OCI-LY3 (cell line): ENCODE measurements at regions not wholly inside any gene's neighbourhood (a gene's known extent, or its start where the extent isn't known, plus 50 kb on each side); places are given as distances from the start of the nearest gene placed in this dataset.
A peak's percentile ranks its signal among the peaks of the same experiment; 100 is the strongest.

Experiments used
- H2AFZ ChIP-seq: fragments of 200-600, 300-600 bp; shearing (Covaris generic); 2 replicates; pipeline ENCODE4 v1.6.0; 2014; ENCODE audit warnings: antibody characterized with exemption, low read depth, low read length
- H3K27ac ChIP-seq: fragments of 200-600, 300-600 bp; sonication (generic); 2 replicates; pipeline ENCODE4 v1.5.1; 2014; ENCODE audit warnings: mild to moderate bottlenecking, low read length, moderate library complexity, mixed read lengths
- H3K27me3 ChIP-seq: fragments of 200-600, 300-600 bp; sonication (generic); 2 replicates; pipeline ENCODE4 v1.6.1; 2014; ENCODE audit warnings: low read depth, low read length, mixed read lengths
- H3K36me3 ChIP-seq: fragments of 200-600, 300-600 bp; sonication (generic); replicated peaks from 2 replicates; pipeline ENCODE3; 2014; ENCODE audit warnings: low read depth, low read length, mixed read lengths
- H3K4me1 ChIP-seq: fragments of 300-600, 200-600 bp; sonication (generic); 2 replicates; pipeline ENCODE4 v1.6.1; 2014; ENCODE audit warnings: low read length, mixed read lengths
- H3K4me2 ChIP-seq: fragments of 200-600, 300-600 bp; sonication (generic); 2 replicates; pipeline ENCODE4 v1.6.1; 2014; ENCODE audit warnings: low read length, mixed read lengths
- H3K4me3 ChIP-seq: fragments of 300-600, 200-600 bp; sonication (generic); 2 replicates; pipeline ENCODE4 v1.5.1; 2014; ENCODE audit warnings: antibody characterized with exemption, mild to moderate bottlenecking, low read length, moderate library complexity
- H3K79me2 ChIP-seq: fragments of 300-600, 200-600 bp; shearing (Covaris generic); 2 replicates; pipeline ENCODE4 v1.6.1; 2014; ENCODE audit warnings: mild to moderate bottlenecking, low read length, mixed read lengths
- H3K9ac ChIP-seq: fragments of 300-600, 200-600 bp; shearing (Covaris generic); 2 replicates; pipeline ENCODE4 v1.6.0; 2014; ENCODE audit warnings: mild to moderate bottlenecking, low read length, moderate library complexity
- H3K9me3 ChIP-seq: fragments of 200-600, 300-600 bp; shearing (Covaris generic); 2 replicates; pipeline ENCODE4 v1.6.1; 2014; ENCODE audit warnings: low read length, mixed read lengths; ENCODE audit not compliant: insufficient read depth
- H4K20me1 ChIP-seq: fragments of 200-600, 300-600 bp; sonication (generic); 2 replicates; pipeline ENCODE4 v1.6.1; 2016; ENCODE audit warnings: low read length, mixed read lengths; ENCODE audit not compliant: insufficient read depth
- EZH2phosphoT487 ChIP-seq: fragments of 200-600 bp; shearing (Covaris generic); IDR thresholded peaks from 2 replicates; pipeline ENCODE4 v1.6.1; 2018; ENCODE audit warnings: antibody characterized with exemption, mixed run types, low read depth
- TF ChIP-seq, protein P1 (sequence below): fragments of 200-600, 300-600 bp; sonication (generic); IDR thresholded peaks from 2 replicates; pipeline ENCODE4 v1.5.1; 2014; ENCODE audit warnings: antibody characterized with exemption, low read length, low read depth

DNA sequence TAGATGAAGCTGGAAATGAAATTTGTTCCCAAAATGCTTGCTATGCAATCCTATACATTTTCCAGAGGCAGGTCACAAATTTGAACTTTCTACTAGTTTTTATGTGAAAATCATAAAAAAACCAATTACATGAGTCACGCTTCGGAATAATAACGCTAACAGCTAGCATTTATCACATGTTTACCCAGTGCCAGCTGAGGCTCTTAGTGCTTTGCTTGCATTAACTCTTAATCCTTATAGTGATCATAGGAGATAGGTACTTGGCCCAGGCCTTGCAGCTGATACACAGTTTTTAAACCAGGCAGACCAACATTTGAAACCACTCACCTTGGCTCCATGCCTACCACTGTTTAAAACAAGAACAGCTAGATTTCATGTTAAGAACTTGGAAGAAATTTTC is 131.8 kb upstream of the RAG2 start:
- Histone ChIP-seq H3K4me1 (peaks cover 8% of the 10 kb centered on the region), H3K27ac (no peak overlapping the region), H2AFZ (no peak overlapping the region), H3K36me3 (no peaks in the 10 kb centered on the region), H3K4me2 (no peak overlapping the region), H3K4me3 (no peak overlapping the region), H3K9ac (no peak overlapping the region), H4K20me1 (no peaks in the 10 kb centered on the region), H3K9me3 (no peaks in the 10 kb centered on the region), H3K79me2 (no peaks in the 10 kb centered on the region), H3K27me3 (no peaks in the 10 kb centered on the region)
- no peak for TF ChIP-seq EZH2phosphoT487
- TF ChIP-seq, protein P1, sequence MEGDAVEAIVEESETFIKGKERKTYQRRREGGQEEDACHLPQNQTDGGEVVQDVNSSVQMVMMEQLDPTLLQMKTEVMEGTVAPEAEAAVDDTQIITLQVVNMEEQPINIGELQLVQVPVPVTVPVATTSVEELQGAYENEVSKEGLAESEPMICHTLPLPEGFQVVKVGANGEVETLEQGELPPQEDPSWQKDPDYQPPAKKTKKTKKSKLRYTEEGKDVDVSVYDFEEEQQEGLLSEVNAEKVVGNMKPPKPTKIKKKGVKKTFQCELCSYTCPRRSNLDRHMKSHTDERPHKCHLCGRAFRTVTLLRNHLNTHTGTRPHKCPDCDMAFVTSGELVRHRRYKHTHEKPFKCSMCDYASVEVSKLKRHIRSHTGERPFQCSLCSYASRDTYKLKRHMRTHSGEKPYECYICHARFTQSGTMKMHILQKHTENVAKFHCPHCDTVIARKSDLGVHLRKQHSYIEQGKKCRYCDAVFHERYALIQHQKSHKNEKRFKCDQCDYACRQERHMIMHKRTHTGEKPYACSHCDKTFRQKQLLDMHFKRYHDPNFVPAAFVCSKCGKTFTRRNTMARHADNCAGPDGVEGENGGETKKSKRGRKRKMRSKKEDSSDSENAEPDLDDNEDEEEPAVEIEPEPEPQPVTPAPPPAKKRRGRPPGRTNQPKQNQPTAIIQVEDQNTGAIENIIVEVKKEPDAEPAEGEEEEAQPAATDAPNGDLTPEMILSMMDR = no peak

GRCh38 chr11:36726420-36726819 is 128.4 kb upstream of the RAG2 start:
- H3K4me3 ChIP-seq = no peak overlapping the region
- H3K36me3 ChIP-seq = no peaks in the 10 kb centered on the region
- H3K27ac ChIP-seq = no peak overlapping the region
- no peak overlapping the region for H2AFZ ChIP-seq
- no peaks in the 10 kb centered on the region for H3K79me2 ChIP-seq
- no peaks in the 10 kb centered on the region for H3K9me3 ChIP-seq
- H3K27me3 ChIP-seq = peaks cover 3% of the 10 kb centered on the region; the same call in 1 of the 2 replicates
- H3K9ac ChIP-seq = no peak overlapping the region
- H3K4me1 ChIP-seq = peaks cover 25% of the 10 kb centered on the region
- no peaks in the 10 kb centered on the region for H4K20me1 ChIP-seq
- TF ChIP-seq EZH2phosphoT487 = no peak
- TF ChIP-seq, protein P1 = no peak
- H3K4me2 ChIP-seq = no peak overlapping the region

- H3K9ac ChIP-seq = no peak overlapping the region
- H3K79me2 ChIP-seq = no peaks in the 10 kb centered on the region
- H3K9me3 ChIP-seq = no peaks in the 10 kb centered on the region
- TF ChIP-seq, protein P1 = no peak
- no peak for TF ChIP-seq EZH2phosphoT487
- peaks cover 25% of the 10 kb centered on the region for H3K4me1 ChIP-seq
- H3K27ac ChIP-seq = no peak overlapping the region
- no peaks in the 10 kb centered on the region for H3K36me3 ChIP-seq
- H3K27me3 ChIP-seq = peaks cover 3% of the 10 kb centered on the region; the same call in 1 of the 2 replicates
- H2AFZ ChIP-seq = no peak overlapping the region
- no peaks in the 10 kb centered on the region for H4K20me1 ChIP-seq
- H3K4me3 ChIP-seq = peak overlapping the region; percentile 57
- peak overlapping the region; percentile 79 for H3K4me2 ChIP-seq
Observed at GRCh38 chr11:36724742-36725385, 126.8 kb upstream of the RAG2 start.

GRCh38 chr11:36722421-36722820 is 124.4 kb upstream of the RAG2 start:
- Histone ChIP-seq H3K4me3 (no peak overlapping the region), H3K4me1 (peaks cover 28% of the 10 kb centered on the region), H2AFZ (no peak overlapping the region), H3K27me3 (peaks cover 7% of the 10 kb centered on the region; the same call in 1 of the 2 replicates), H4K20me1 (no peaks in the 10 kb centered on the region), H3K79me2 (no peaks in the 10 kb centered on the region), H3K27ac (no peak overlapping the region), H3K9ac (no peak overlapping the region), H3K9me3 (no peaks in the 10 kb centered on the region), H3K4me2 (no peak overlapping the region), H3K36me3 (no peaks in the 10 kb centered on the region)
- TF ChIP-seq EZH2phosphoT487 = no peak
- TF ChIP-seq, protein P1 = no peak
